HL-60 (cell line): ENCODE measurements at regions not wholly inside any gene's neighbourhood (a gene's known extent, or its start where the extent isn't known, plus 50 kb on each side); places are given as distances from the start of the nearest gene placed in this dataset.
"Not testable (repeated sequence)": the region's sequence is repeated elsewhere in the genome, so short reads cannot be mapped to it uniquely, and the experiment has no call there.

Experiments
- DNase-seq, 2 experiments: peaks; one replicate each; pipeline ENCODE4 v3.0.0-alpha.2; 2010 to 2020; ENCODE audit warnings: low read depth in 1 of 2, low spot score in 1 of 2
- H3K27ac ChIP-seq: fragments of 250-450 bp; sonication (Bioruptor Pico); replicated peaks from 2 replicates; pipeline ENCODE4 v1.5.1; 2020; ENCODE audit warnings: mild to moderate bottlenecking, moderate library complexity
- H3K27me3 ChIP-seq: fragments of 250-450 bp; sonication (Bioruptor Pico); 2 replicates; pipeline ENCODE4 v1.5.1; 2021; ENCODE audit warnings: mild to moderate bottlenecking, moderate library complexity; ENCODE audit not compliant: insufficient read depth, poor library complexity, severe bottlenecking
- H3K4me3 ChIP-seq: replicated peaks from 2 replicates; pipeline ENCODE4 v1.5.1; 2011; ENCODE audit warnings: mild to moderate bottlenecking, control low read depth, low read length; ENCODE audit not compliant: insufficient read depth
- GABPA ChIP-seq: IDR thresholded peaks from 2 replicates; pipeline ENCODE4 v1.6.1; 2012; ENCODE audit warnings: low read depth
- POLR2AphosphoS5 ChIP-seq: IDR thresholded peaks from 2 replicates; pipeline ENCODE4 v1.6.1; 2012; ENCODE audit warnings: low read depth
- SPI1 ChIP-seq: IDR thresholded peaks from 2 replicates; pipeline ENCODE4 v1.6.1; 2012; ENCODE audit warnings: low read depth, mild to moderate bottlenecking, borderline replicate concordance
- TF ChIP-seq, protein P1 (sequence below): IDR thresholded peaks from 2 replicates; pipeline ENCODE4 v1.6.1; 2012; ENCODE audit warnings: low read depth; ENCODE audit not compliant: insufficient replicate concordance
- TF ChIP-seq, protein P2 (sequence below): IDR thresholded peaks from one replicate; pipeline ENCODE4 v1.5.1; 2011; ENCODE audit warnings: low read length, control low read depth, inconsistent platforms; ENCODE audit not compliant: insufficient read depth

DNA sequence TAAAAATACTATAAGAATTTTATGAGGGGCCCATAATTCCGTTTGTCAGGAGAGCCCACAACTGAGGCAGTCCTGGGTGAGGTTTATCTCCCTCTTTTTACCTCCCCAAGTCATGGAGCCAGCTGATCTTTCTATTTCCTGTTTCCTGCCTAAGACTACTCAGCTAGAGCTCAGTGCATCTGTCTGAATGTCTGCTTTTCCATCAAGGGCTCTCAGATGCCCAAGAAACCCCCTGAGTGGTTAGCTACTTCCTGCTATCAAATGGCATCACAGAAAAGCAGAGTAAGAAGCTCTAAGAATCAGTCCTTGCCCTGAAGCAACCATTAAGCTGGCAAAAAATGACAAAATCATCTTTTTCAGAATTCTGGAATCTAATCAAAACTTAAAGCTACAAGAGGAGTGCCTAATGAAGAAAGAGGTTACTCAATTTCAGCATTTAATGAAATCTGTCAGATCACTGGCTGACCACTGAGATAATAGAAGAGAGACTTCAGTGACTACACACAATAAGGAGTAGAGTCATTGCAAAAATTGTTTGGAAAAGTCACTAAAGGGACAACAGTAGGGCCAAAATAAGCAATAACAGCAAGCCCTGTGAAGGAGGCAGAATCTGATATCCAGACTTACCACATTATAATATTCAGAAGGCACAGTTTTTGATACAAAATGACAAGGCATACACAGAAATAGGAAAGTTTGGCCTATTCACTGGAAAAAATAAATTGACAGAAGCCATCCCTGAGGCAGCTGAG is 150.1 kb downstream of the CYB561 start:
- no peak for DNase-seq
- Histone ChIP-seq H3K27me3 (no peaks in the 10 kb centered on the region), H3K27ac (no peak overlapping the region), H3K4me3 (no peak overlapping the region)
- TF ChIP-seq GABPA: no peak
- TF ChIP-seq SPI1: no peak
- no peak for TF ChIP-seq POLR2AphosphoS5
- TF ChIP-seq, protein P1, sequence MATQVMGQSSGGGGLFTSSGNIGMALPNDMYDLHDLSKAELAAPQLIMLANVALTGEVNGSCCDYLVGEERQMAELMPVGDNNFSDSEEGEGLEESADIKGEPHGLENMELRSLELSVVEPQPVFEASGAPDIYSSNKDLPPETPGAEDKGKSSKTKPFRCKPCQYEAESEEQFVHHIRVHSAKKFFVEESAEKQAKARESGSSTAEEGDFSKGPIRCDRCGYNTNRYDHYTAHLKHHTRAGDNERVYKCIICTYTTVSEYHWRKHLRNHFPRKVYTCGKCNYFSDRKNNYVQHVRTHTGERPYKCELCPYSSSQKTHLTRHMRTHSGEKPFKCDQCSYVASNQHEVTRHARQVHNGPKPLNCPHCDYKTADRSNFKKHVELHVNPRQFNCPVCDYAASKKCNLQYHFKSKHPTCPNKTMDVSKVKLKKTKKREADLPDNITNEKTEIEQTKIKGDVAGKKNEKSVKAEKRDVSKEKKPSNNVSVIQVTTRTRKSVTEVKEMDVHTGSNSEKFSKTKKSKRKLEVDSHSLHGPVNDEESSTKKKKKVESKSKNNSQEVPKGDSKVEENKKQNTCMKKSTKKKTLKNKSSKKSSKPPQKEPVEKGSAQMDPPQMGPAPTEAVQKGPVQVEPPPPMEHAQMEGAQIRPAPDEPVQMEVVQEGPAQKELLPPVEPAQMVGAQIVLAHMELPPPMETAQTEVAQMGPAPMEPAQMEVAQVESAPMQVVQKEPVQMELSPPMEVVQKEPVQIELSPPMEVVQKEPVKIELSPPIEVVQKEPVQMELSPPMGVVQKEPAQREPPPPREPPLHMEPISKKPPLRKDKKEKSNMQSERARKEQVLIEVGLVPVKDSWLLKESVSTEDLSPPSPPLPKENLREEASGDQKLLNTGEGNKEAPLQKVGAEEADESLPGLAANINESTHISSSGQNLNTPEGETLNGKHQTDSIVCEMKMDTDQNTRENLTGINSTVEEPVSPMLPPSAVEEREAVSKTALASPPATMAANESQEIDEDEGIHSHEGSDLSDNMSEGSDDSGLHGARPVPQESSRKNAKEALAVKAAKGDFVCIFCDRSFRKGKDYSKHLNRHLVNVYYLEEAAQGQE: no peak
- TF ChIP-seq, protein P2, sequence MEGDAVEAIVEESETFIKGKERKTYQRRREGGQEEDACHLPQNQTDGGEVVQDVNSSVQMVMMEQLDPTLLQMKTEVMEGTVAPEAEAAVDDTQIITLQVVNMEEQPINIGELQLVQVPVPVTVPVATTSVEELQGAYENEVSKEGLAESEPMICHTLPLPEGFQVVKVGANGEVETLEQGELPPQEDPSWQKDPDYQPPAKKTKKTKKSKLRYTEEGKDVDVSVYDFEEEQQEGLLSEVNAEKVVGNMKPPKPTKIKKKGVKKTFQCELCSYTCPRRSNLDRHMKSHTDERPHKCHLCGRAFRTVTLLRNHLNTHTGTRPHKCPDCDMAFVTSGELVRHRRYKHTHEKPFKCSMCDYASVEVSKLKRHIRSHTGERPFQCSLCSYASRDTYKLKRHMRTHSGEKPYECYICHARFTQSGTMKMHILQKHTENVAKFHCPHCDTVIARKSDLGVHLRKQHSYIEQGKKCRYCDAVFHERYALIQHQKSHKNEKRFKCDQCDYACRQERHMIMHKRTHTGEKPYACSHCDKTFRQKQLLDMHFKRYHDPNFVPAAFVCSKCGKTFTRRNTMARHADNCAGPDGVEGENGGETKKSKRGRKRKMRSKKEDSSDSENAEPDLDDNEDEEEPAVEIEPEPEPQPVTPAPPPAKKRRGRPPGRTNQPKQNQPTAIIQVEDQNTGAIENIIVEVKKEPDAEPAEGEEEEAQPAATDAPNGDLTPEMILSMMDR: no peak

DNA sequence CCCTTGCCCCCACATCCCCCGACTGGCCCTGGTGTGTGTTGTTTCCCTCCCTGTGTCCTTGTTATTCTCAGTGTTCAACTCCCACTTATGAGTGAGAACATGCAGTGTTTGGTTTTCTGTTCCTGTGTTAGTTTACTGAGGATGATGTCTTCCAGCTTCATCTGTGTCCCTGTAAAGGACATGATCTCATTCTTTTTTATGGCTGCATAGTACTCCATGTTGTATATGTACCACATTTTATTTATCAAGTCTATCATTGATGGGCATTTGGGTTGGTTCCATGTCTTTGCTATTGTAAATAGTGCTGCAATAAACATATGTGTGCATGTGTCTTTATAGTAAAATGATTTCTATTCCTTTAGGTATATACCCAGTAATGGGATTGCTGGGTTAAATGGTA is 147.2 kb downstream of the CYB561 start:
- not testable (repeated sequence) for H3K27ac ChIP-seq, DNase-seq, H3K27me3 ChIP-seq, H3K4me3 ChIP-seq

DNA sequence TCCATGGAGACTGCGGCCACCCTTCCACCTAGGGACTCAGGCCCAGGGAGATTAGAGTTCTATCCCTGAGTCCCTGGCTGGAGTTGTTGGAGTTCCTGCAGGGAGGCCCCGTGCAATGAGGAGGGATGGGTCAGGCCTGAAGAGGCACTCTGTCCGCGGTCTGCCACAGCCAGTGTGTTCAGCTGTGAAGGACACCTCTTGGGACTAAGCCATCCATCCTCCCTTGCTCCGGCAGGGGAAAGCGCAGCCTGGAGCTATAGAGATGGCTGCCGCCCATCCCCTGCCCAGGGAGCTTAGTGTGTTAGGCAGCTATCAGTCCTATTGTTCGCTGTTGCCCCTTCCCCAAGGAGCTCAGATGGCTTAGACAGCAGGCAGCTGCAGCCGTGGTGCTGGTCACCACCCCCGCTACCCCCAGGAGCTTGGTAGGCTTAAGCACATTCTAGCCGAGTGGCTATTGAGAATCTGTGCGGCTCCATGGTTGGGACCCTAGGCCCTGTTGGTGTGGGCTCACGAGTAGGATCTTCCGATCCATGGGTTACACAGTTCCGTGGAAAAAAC is 141.3 kb downstream of the CYB561 start:
- DNase-seq: no peak
- no peak for TF ChIP-seq SPI1
- TF ChIP-seq POLR2AphosphoS5: no peak
- no peak for TF ChIP-seq GABPA
- TF ChIP-seq, protein P1: no peak
- TF ChIP-seq, protein P2: no peak
- no peak overlapping the region for H3K27ac ChIP-seq
- H3K4me3 ChIP-seq: no peak overlapping the region
- no peaks in the 10 kb centered on the region for H3K27me3 ChIP-seq

DNA sequence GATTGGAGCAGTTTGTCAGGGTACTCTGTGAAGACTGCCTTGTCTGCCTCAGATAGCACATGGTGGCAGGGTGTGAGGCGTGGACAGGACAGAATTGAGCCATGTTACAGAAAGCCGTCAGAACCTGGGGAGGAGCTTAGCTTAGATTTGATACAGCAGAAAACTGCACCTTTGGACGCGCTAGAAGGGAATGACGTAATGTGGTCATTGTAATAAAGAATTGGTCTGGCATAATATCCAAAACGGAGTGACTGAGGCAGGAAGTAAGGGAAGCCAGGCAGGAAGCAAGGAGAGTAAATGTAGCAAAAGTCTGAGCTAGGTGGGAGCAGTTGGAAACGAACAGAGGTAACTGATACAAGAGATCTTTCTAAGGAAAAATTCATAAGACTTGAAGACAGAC is 140.2 kb downstream of the CYB561 start:
- no peak overlapping the region for H3K4me3 ChIP-seq
- no peaks in the 10 kb centered on the region for H3K27me3 ChIP-seq
- TF ChIP-seq POLR2AphosphoS5 (no peak), SPI1 (no peak), GABPA (no peak)
- TF ChIP-seq, protein P2: no peak
- TF ChIP-seq, protein P1: no peak
- DNase-seq: no peak
- H3K27ac ChIP-seq: no peak overlapping the region
